22Rv1 (cell line): ENCODE measurements at regions not wholly inside any gene's neighbourhood (a gene's known extent, or its start where the extent isn't known, plus 50 kb on each side); places are given as distances from the start of the nearest gene placed in this dataset.

Experiments
- H3K27ac ChIP-seq: fragments of 450-650 bp; 2 replicates; pipeline ENCODE4 v1.5.1; 2017
- ZFX ChIP-seq: fragments of 450-650 bp; IDR thresholded peaks from 2 replicates; pipeline ENCODE4 v1.6.1; 2017; ENCODE audit warnings: antibody characterized with exemption, borderline replicate concordance
- TF ChIP-seq, protein P1 (sequence below): fragments of 450-650 bp; IDR thresholded peaks from 2 replicates; pipeline ENCODE4 v1.5.1; 2017; ENCODE audit warnings: mild to moderate bottlenecking

DNA sequence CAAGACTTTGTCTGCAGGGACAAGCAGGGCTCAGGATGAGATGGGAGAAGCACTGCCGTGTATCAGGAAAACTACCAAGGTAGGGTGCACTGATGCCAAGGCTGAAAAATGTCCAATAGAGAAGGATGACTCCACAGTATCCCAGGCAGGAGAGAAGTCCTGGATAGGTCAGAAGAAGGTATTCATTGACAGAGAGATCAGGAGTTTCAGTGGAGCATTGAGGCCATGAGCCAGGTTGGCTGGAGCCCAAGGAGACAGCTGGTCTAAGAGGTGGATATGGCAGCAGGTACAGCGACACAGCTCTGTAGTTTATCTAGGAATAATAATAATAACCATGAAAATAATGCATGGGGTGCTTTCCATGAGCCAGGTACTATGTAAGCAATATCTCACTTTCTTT is 180.9 kb downstream of the EXOC5 start:
- no peak overlapping the region for H3K27ac ChIP-seq
- no peak for TF ChIP-seq ZFX

DNA sequence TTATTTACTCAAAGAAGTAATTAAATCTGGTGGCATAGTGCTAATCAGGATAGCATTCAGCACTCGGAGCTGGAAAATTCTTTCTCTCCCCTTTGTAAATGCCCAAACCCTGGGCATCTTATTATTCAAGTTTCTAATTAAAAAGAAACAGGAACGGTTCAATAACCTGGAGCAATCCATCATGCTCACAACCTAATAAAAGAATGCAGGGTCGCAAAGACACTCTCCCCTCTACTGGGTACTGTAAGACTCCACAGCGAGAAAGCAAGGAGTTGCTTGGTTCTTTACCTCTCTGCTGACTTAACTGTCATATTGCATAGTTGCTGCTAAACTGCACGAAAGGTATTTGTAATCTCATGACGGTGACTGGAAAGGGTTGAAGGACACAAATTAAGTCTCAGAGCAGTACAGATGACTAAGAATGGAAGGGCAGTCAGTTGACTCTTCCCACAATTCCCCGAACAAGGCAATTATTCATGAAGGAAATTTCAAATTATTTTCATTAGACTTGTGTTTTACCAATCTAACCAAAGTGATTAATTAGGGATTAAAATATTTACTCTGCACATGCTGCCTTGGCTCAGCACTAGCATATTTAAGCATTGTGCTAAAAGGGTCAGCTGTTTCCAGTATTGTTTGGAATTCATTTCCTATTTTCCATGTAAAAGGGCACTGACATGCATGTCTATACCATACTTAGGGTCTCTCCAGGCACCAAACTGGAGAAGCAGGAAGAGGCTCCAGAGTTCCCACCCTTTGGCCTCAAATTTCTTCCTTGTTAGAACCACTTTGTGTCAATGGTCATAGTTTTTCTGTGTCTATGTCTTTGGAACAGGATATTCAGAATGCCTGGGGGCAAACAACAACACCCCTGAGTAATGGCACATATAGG is 182.2 kb downstream of the EXOC5 start:
- no peak for TF ChIP-seq ZFX
- TF ChIP-seq, protein P1, sequence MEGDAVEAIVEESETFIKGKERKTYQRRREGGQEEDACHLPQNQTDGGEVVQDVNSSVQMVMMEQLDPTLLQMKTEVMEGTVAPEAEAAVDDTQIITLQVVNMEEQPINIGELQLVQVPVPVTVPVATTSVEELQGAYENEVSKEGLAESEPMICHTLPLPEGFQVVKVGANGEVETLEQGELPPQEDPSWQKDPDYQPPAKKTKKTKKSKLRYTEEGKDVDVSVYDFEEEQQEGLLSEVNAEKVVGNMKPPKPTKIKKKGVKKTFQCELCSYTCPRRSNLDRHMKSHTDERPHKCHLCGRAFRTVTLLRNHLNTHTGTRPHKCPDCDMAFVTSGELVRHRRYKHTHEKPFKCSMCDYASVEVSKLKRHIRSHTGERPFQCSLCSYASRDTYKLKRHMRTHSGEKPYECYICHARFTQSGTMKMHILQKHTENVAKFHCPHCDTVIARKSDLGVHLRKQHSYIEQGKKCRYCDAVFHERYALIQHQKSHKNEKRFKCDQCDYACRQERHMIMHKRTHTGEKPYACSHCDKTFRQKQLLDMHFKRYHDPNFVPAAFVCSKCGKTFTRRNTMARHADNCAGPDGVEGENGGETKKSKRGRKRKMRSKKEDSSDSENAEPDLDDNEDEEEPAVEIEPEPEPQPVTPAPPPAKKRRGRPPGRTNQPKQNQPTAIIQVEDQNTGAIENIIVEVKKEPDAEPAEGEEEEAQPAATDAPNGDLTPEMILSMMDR, result no peak
- no peak overlapping the region for H3K27ac ChIP-seq

DNA sequence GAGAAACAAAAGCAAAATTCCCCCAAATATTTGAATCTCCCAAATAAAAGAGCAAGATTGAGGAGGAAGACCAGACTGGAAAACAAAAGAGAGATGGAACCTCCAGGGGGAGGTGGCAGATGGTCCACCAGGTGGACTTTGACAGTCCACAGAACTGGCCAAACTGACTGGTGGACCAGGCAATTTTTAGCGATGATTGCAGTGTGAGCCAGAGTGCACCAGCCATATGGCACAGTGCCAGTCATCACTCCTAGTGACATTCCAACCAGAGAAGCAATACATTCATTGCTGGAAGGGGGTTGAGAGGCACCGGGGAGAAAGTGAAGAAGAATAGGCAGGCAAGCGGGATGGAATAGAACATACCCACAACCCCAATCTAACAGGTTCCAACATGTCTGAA is 182.9 kb downstream of the EXOC5 start:
- TF ChIP-seq, protein P1, result no peak
- no peak for TF ChIP-seq ZFX
- no peak overlapping the region for H3K27ac ChIP-seq

DNA sequence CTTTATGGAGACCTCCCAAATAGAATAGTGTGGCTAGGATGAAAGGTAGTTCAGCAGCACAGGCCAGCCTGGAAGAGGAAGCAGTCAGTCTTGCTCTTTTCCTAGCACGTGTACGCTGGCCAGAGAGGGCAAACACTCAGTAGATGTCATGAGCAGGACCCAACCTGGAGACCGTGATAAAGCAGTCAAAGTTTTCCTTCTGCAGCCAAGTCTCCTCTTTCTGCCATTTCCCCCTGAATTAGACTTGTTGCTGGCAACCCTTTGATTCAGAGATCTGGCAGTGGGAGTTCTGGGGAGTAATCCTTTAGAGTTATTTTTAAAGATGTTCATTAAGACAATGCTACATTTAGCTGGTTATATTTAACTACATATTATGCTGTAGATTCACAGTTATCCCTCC is 183.7 kb downstream of the EXOC5 start:
- TF ChIP-seq, protein P1, result no peak
- TF ChIP-seq ZFX, result no peak
- H3K27ac ChIP-seq, result no peak overlapping the region

DNA sequence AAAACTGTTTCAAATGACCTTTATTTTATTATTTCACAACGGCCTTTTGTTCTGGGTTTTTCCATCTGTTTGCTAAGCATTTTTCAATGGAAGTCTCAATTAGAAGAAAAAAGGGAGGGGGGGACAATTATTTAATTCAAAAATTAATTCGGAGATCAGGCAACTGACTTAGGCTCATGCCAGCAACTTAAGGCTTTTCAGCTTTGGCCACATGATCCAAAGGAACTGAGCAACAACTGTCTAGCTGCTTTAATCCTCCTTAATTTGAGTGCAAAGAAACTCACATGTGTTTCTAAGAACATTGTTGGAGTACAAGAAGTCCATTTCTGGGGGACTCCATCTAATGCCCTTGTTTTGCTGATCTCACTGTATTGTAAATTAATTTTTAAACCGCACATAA is 188.0 kb downstream of the EXOC5 start:
- TF ChIP-seq ZFX, result no peak
- TF ChIP-seq, protein P1, result no peak
- no peak overlapping the region for H3K27ac ChIP-seq

DNA sequence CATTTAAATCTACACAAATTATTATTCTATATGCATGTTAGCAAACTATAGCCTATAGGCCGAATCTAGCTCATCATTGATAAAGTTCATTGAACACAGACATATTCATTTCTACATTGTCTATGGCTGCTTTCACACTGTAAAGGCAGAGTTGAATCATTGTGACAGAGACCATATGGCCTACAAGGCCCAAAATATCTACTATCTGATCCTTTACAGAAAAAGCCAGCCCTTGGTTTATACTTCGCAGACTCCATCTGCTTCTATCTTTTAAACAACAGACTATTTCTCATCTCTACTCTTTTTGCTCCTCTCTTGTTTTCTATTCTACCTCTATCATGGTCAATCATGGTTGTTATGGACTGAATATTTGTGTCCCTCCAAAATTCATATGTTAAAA is 190.7 kb downstream of the EXOC5 start:
- TF ChIP-seq ZFX, result no peak
- TF ChIP-seq, protein P1, result no peak

DNA sequence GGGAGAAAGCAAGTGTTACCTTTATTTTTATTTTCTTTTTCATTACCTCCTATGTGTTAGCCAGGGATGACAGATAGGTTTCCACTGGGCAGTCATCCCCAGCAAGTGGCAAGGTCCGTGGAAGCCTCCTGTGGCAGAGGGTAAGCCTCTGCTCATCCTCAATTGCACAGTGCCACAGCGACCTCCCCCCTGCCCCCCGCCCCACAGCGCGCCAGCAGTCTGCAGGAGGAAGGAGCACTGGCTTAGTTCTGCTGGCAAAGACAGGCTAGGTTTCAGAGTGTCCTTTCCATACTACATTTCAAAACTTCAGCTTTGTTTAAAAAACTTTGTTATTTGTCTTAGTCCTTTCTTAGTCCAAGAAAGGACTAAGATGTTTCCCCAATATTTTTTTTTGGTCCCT is 194.7 kb downstream of the EXOC5 start:
- no peak overlapping the region for H3K27ac ChIP-seq
- TF ChIP-seq ZFX, result no peak

More for the DNA sequence above, 190.7 kb downstream of the EXOC5 start:
- H3K27ac ChIP-seq, result no peak overlapping the region

DNA sequence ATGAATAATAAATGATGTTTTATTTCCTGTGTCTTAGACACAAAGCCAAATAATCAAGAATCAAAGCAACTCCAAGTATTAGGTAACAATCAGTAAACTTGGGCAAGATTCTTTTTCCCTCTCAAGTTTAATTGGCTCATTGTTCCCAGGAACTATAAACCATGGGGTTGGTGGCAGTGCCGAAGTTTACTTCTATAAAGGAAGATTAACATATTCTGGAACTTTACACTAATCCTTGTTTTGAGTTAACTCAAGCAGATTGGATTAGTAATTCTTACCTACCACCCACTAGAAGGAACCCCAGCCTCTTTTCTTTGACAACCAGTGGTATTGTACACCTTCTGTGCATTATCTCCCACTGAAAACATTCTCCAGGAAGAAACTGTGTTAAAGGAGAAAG is 197.1 kb downstream of the EXOC5 start:
- H3K27ac ChIP-seq, result no peak overlapping the region
- no peak for TF ChIP-seq ZFX
- TF ChIP-seq, protein P1, result no peak
